GM12892 (cell line): ENCODE measurements at regions not wholly inside any gene's neighbourhood (a gene's known extent, or its start where the extent isn't known, plus 50 kb on each side); places are given as distances from the start of the nearest gene placed in this dataset.

Source experiments
- POLR2A ChIP-seq: IDR thresholded peaks from 2 replicates; pipeline ENCODE4 v1.6.1; 2011; ENCODE audit warnings: low read depth, low read length, control low read depth
- POLR2AphosphoS5 ChIP-seq: IDR thresholded peaks from 2 replicates; pipeline ENCODE4 v1.6.1; 2011; ENCODE audit warnings: low read depth, low read length, control low read depth
- TAF1 ChIP-seq: IDR thresholded peaks from 2 replicates; pipeline ENCODE4 v1.6.1; 2011; ENCODE audit warnings: low read depth, mild to moderate bottlenecking, control low read depth, low read length, borderline replicate concordance

GRCh38 chr13:65260946-65261891 is 1968.9 kb downstream of the PCDH9 start:
- TF ChIP-seq POLR2A: no peak
- no peak for TF ChIP-seq POLR2AphosphoS5
- no peak for TF ChIP-seq TAF1
